ENCODE measurements at regions not wholly inside any gene's neighbourhood (a gene's known extent, or its start where the extent isn't known, plus 50 kb on each side); places are given as distances from the start of the nearest gene placed in this dataset.

DNA sequence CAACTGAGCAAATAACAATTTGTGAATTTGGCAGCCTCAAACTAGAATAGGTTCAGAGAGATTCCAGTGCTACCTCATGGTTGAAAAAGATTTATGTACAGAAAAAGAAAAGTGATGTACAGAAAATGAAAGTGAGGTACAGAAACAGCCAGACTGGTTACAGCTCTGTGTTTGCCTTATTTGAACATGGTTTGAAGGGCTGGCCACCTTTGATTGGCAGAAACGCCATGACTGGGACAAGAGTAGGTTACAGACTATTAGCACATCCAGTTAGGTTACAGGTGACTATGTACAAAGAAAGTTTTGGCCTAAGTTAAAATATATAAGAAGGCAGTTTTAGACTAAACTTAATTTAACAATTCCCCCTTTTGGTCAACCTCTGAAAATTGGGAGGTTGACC is 309.4 kb downstream of the BTG1 start:
- TF ChIP-seq, protein P1, sequence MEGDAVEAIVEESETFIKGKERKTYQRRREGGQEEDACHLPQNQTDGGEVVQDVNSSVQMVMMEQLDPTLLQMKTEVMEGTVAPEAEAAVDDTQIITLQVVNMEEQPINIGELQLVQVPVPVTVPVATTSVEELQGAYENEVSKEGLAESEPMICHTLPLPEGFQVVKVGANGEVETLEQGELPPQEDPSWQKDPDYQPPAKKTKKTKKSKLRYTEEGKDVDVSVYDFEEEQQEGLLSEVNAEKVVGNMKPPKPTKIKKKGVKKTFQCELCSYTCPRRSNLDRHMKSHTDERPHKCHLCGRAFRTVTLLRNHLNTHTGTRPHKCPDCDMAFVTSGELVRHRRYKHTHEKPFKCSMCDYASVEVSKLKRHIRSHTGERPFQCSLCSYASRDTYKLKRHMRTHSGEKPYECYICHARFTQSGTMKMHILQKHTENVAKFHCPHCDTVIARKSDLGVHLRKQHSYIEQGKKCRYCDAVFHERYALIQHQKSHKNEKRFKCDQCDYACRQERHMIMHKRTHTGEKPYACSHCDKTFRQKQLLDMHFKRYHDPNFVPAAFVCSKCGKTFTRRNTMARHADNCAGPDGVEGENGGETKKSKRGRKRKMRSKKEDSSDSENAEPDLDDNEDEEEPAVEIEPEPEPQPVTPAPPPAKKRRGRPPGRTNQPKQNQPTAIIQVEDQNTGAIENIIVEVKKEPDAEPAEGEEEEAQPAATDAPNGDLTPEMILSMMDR (IDR thresholded peaks at IDR 0.05; ENCODE audit: insufficient read depth, low read length, poor library complexity, severe bottlenecking), result no peak
- TF ChIP-seq EZH2phosphoT487 (conservative IDR thresholded peaks at IDR 0.05; ENCODE audit: low read length), result no peak

Measured in SU-DHL-6 (cell line).